ENCODE measurements at regions not wholly inside any gene's neighbourhood (a gene's known extent, or its start where the extent isn't known, plus 50 kb on each side); places are given as distances from the start of the nearest gene placed in this dataset.

DNA sequence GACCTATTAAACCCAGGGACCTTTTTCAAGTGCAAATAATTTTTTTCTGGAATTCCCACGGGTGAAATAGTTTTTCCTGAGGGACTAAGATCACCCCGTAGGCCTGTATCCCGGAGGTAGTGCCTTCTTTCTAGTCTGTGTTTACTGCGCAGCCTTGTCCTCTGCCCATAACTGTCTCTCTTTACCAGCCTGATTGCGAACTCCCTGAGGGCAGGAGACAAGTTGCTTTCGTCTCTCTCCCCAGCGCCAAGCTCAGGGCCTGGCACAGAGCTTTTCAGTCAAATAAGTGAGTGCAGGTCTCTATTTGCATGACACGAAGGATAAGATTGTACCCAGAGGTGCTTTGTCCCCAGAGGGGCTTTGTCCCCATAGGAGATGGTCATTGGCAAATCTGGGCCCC lies 123.9 kb downstream of the DDX1 start:
- TF ChIP-seq POLR2A (IDR thresholded peaks at IDR 0.05): no peak
- TF ChIP-seq, protein P1, sequence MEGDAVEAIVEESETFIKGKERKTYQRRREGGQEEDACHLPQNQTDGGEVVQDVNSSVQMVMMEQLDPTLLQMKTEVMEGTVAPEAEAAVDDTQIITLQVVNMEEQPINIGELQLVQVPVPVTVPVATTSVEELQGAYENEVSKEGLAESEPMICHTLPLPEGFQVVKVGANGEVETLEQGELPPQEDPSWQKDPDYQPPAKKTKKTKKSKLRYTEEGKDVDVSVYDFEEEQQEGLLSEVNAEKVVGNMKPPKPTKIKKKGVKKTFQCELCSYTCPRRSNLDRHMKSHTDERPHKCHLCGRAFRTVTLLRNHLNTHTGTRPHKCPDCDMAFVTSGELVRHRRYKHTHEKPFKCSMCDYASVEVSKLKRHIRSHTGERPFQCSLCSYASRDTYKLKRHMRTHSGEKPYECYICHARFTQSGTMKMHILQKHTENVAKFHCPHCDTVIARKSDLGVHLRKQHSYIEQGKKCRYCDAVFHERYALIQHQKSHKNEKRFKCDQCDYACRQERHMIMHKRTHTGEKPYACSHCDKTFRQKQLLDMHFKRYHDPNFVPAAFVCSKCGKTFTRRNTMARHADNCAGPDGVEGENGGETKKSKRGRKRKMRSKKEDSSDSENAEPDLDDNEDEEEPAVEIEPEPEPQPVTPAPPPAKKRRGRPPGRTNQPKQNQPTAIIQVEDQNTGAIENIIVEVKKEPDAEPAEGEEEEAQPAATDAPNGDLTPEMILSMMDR (IDR thresholded peaks at IDR 0.05): no peak
- TF ChIP-seq EP300 (IDR thresholded peaks at IDR 0.05): no peak
